ENCODE measurements at regions not wholly inside any gene's neighbourhood (a gene's known extent, or its start where the extent isn't known, plus 50 kb on each side); places are given as distances from the start of the nearest gene placed in this dataset.
"Not testable (repeated sequence)": the region's sequence is repeated elsewhere in the genome, so short reads cannot be mapped to it uniquely, and the experiment has no call there.

GRCh38 chr7:43054052-43054722, 58.3 kb upstream of the HECW1 start:
- no peak for DNase-seq

DNA sequence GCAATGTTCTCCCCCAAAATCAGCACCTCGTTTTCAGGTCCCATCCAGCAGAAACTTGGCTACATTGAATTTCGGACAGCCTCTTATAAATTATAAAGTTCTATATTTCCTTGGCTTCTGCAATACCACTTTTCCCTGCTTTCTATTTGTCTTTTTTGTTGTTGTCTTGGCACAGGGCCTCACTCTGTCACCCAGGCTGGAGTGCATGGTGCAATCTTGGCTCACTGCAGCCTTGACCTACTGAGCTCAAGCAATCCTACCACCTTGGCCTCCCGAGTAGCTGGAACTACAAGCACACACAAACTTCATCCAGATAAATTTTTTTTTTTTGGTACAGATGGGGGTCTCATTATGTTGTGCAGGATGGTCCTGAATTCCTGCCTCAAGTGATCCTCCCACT, 55.3 kb upstream of the HECW1 start:
- DNase-seq: no peak

DNA sequence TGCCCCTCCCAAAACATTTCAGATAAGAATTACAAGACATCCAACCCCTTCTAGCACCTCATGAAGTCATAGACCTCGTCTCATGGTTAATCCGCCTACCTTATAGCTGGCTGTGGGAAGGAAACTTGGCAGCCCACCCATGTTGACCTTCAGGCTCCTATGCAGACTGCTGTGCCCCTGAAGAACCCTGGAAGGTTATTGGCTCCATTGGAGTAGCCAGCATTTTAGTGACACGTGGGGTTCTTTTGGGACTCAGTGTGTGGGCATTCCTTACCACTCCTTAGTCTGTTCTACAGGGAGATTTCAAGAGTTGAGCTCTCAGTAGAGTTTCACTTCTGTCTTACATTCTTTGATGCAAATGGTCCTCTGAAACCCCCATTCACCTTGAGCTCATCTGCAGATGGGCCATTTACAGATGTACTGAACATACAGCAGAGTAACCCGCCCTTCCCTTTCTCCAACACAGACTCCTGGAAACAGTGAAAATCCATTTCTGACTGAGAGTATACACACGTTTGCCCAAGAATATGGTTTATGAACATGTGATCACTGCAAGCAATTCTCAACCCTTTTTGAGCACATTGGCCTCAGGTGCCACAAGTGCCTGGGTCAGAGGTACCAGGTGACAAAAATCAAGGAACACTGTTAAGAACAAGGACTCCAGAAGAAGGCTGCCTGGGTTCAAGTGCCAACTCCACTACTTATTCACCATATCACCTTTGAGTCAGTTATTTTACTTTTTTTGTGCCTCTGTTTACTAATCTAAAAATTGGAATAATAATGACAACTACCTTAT, 54.0 kb upstream of the HECW1 start:
- peak; percentile 8 for DNase-seq

- not testable (repeated sequence) for DNase-seq
Measured at GRCh38 chr7:43059067-43059600, 53.3 kb upstream of the HECW1 start.

Measured in NCI-H345 (cell line).